ENCODE measurements at regions not wholly inside any gene's neighbourhood (a gene's known extent, or its start where the extent isn't known, plus 50 kb on each side); places are given as distances from the start of the nearest gene placed in this dataset.

- TF ChIP-seq POLR2A (IDR thresholded peaks at IDR 0.05) (no peak), CTCF (IDR thresholded peaks at IDR 0.05) (no peak)
Measured at GRCh38 chr7:67989142-67989541, 992.5 kb downstream of the TYW1 start.
